Endothelial cell of umbilical vein (primary cell): ENCODE measurements at regions not wholly inside any gene's neighbourhood (a gene's known extent, or its start where the extent isn't known, plus 50 kb on each side); places are given as distances from the start of the nearest gene placed in this dataset.

Experiments used
- BruUV-seq: library from RNA; stranded (reverse); fragments of 400-500 nt; replicated peaks from 2 replicates; lab custom pipeline; 2021; lab: Mats Ljungman, UMichigan
- CTCF ChIA-PET: fragments of 300-600, 350-600 bp; sonication (Branson Sonifier 250); formaldehyde crosslinking; loops from one replicate; lab custom pipeline; 2021; ENCODE audit warnings: antibody characterized with exemption, inconsistent platforms; lab: Charles Lee
- POLR2A ChIA-PET: fragments of 300-600, 350-600 bp; sonication (Branson Sonifier 250); formaldehyde crosslinking; loops from one replicate; lab custom pipeline; 2021; ENCODE audit warnings: antibody characterized with exemption, inconsistent platforms; lab: Charles Lee
- DNase-seq: peaks from one replicate; pipeline ENCODE4 v3.0.0-alpha.2; 2011; ENCODE audit warnings: low read depth, low spot score
- FAIRE-seq: peaks from 2 replicates; lab custom pipeline; 2011; peaks lifted over from hg19 to GRCh38; lab: Jason Lieb, UNC
- H2AFZ ChIP-seq: 2 replicates; pipeline ENCODE4 v1.6.0; 2012; ENCODE audit warnings: low read depth, low read length, control low read depth, inconsistent platforms
- H3K27ac ChIP-seq: 2 replicates; pipeline ENCODE4 v1.5.1; 2011; ENCODE audit warnings: low read depth, mild to moderate bottlenecking, control low read depth, low read length, moderate library complexity; ENCODE audit not compliant: insufficient read depth
- H3K27me3 ChIP-seq, 2 experiments: 2 replicates each; pipeline versions ENCODE4 v1.6.0 to v1.6.1; 2011; ENCODE audit warnings: low read length in 2 of 2, mixed read lengths in 1 of 2; ENCODE audit not compliant: control insufficient read depth in 2 of 2, insufficient read depth in 2 of 2
- H3K36me3 ChIP-seq, 2 experiments: 2 replicates in 1 of 2; 3 replicates in 1 of 2; pipeline ENCODE4 v1.5.1; 2011; ENCODE audit warnings: low read length in 2 of 2, mild to moderate bottlenecking in 1 of 2, moderate library complexity in 1 of 2; ENCODE audit not compliant: control insufficient read depth in 2 of 2, insufficient read depth in 2 of 2; ENCODE audit errors: extremely low read depth in 1 of 2
- H3K4me1 ChIP-seq: 3 replicates; pipeline ENCODE4 v1.5.1; 2011; ENCODE audit warnings: mild to moderate bottlenecking, low read length; ENCODE audit not compliant: control insufficient read depth, insufficient read depth; ENCODE audit errors: extremely low read depth
- H3K4me2 ChIP-seq: 2 replicates; pipeline ENCODE4 v1.6.1; 2011; ENCODE audit warnings: low read length, control low read depth, mixed read lengths; ENCODE audit not compliant: insufficient read depth
- H3K4me3 ChIP-seq, 3 experiments: fragments of 200-600 bp in 1 of 3; sonication (generic), shearing (Covaris generic) in 1 of 3; replicated peaks in 1 of 3; 2 replicates each; pipeline ENCODE4 v1.5.1; 2011 to 2016; ENCODE audit warnings: control low read depth in 3 of 3, low read length in 3 of 3, mild to moderate bottlenecking in 2 of 3, inconsistent platforms in 1 of 3, low read depth in 1 of 3, moderate library complexity in 1 of 3; ENCODE audit not compliant: insufficient read depth in 1 of 3
- H3K79me2 ChIP-seq: 2 replicates; pipeline ENCODE4 v1.6.0; 2012; ENCODE audit warnings: low read length, inconsistent platforms; ENCODE audit not compliant: control insufficient read depth, insufficient read depth
- H3K9ac ChIP-seq: replicated peaks from 2 replicates; pipeline ENCODE3; 2011; ENCODE audit warnings: low read length, control low read depth; ENCODE audit not compliant: insufficient read depth; ENCODE audit errors: extremely low read depth
- H3K9me1 ChIP-seq: replicated peaks from 3 replicates; pipeline ENCODE4 v1.6.0; 2011; ENCODE audit warnings: mild to moderate bottlenecking, low read length; ENCODE audit not compliant: control insufficient read depth, insufficient read depth; ENCODE audit errors: extremely low read depth
- H3K9me3 ChIP-seq: replicated peaks from 2 replicates; pipeline ENCODE4 v1.5.1; 2012; ENCODE audit warnings: low read length, inconsistent platforms; ENCODE audit not compliant: control insufficient read depth, insufficient read depth
- H4K20me1 ChIP-seq: replicated peaks from 2 replicates; pipeline ENCODE3; 2011; ENCODE audit warnings: mild to moderate bottlenecking, low read length; ENCODE audit not compliant: control insufficient read depth, insufficient read depth; ENCODE audit errors: extremely low read depth
- EZH2 ChIP-seq: IDR thresholded peaks from 2 replicates; pipeline ENCODE4 v1.6.1; 2012; ENCODE audit warnings: borderline replicate concordance, low read depth, mild to moderate bottlenecking, moderate library complexity, low read length, inconsistent platforms; ENCODE audit not compliant: severe bottlenecking
- FOS ChIP-seq: IDR thresholded peaks from 2 replicates; pipeline ENCODE4 v1.6.1; 2011; ENCODE audit warnings: mild to moderate bottlenecking, low read length, moderate library complexity, borderline replicate concordance; ENCODE audit not compliant: insufficient read depth
- GATA2 ChIP-seq: IDR thresholded peaks from 2 replicates; pipeline ENCODE4 v1.7.0; 2011; ENCODE audit warnings: low read depth, mild to moderate bottlenecking, moderate library complexity, mixed read lengths, low read length; ENCODE audit not compliant: insufficient read length, insufficient read depth
- JUN ChIP-seq: IDR thresholded peaks from 2 replicates; pipeline ENCODE4 v1.6.1; 2011; ENCODE audit warnings: borderline replicate concordance, low read depth; ENCODE audit not compliant: insufficient read length, insufficient read depth
- MYC ChIP-seq: IDR thresholded peaks from one replicate; pipeline ENCODE4 v1.6.1; 2011; ENCODE audit warnings: mild to moderate bottlenecking, low read depth, low read length
- POLR2A ChIP-seq: IDR thresholded peaks from 2 replicates; pipeline ENCODE4 v1.6.1; 2012; ENCODE audit warnings: low read depth, mild to moderate bottlenecking, control low read depth, low read length
- POLR2AphosphoS5 ChIP-seq: IDR thresholded peaks from 2 replicates; pipeline ENCODE4 v1.6.1; 2012; ENCODE audit warnings: low read depth, mild to moderate bottlenecking, control low read depth, low read length, moderate library complexity; ENCODE audit not compliant: insufficient read depth
- dilution Hi-C: fragments of 300-500 bp; cut with MboI; formaldehyde crosslinking; loops from one replicate; pipeline ENCODE4 v1.15.0; 2019; ENCODE audit warnings: low sequenced_read_pairs; ENCODE audit not compliant: extremely low pct_ligation_motif_present
- intact Hi-C: fragments of 100-400 bp; cut with micrococcal nuclease; formaldehyde crosslinking; loops from one replicate; pipeline ENCODE4 v1.10.0; 2022
- TF ChIP-seq, protein P1 (sequence below), 2 donors: IDR thresholded peaks; 1 replicate in 1 of 2; 2 replicates in 1 of 2; pipeline ENCODE4 v1.5.1; 2011; ENCODE audit warnings: low read length in 2 of 2, mild to moderate bottlenecking in 2 of 2, moderate library complexity in 2 of 2, control low read depth in 1 of 2, inconsistent platforms in 1 of 2, low read depth in 1 of 2; ENCODE audit not compliant: insufficient read depth in 1 of 2; ENCODE audit errors: extremely low read depth in 1 of 2
- TF ChIP-seq, protein P2 (sequence below): IDR thresholded peaks from 2 replicates; pipeline ENCODE4 v1.6.1; 2011; ENCODE audit not compliant: insufficient read depth, insufficient read length

DNA sequence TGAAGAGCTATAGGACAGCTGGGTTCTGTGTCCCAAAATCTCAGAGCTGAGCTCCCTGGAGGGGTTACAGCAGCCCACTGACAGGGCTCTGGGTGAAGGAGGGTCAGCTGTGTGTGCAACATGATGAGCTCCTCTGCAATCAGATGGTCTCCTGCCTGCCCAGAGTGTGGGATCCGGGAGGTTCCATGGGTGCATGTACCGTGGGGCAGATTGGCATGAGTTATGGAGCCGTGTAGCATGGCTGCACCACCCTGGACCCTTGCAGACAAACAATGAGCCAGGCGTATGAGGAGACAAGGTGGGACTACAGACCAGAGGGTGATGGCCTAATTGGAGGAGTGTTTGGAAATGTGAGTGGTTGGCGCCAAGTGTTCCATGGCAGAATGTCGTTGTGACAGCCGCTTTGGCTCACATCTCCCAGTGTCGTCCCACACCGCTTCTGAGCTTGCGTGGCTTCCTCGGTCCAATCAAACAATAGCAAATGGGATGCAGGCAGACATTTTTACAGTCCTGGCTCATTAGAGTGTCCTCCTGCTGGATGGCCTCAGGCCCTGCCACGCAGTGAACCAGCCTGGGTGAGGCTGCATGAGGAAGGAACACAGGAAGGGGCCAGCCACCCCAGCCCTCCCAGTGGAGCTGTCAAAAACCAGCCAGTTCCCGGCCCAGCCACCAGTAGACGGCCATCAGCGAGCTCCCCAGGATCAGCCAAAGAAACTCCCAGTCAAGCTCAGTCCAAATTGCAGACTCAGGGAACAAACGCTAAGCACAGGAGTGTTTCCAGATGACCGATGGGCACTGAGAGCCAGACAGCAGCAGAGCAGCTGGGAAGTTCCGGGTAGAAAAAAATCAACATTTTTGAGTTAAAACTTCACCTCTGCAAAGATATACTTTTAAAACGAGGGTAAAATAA lies 1066.9 kb downstream of the BRD1 start:
- no peaks in the 10 kb centered on the region for H3K4me1 ChIP-seq
- dilution Hi-C loops, result no loop called here
- no peaks in the 10 kb centered on the region for H3K9me1 ChIP-seq
- no peak overlapping the region for H3K9ac ChIP-seq
- no peak overlapping the region for H2AFZ ChIP-seq
- intact Hi-C loops, result no loop called here
- H4K20me1 ChIP-seq, result no peaks in the 10 kb centered on the region
- H3K36me3 ChIP-seq, result no peaks in the 10 kb centered on the region
- no peak for TF ChIP-seq FOS
- TF ChIP-seq GATA2, result no peak
- TF ChIP-seq MYC, result no peak
- no peak for TF ChIP-seq EZH2
- no peak for TF ChIP-seq POLR2AphosphoS5
- TF ChIP-seq POLR2A, result no peak
- no peak for TF ChIP-seq JUN
- TF ChIP-seq, protein P1, sequence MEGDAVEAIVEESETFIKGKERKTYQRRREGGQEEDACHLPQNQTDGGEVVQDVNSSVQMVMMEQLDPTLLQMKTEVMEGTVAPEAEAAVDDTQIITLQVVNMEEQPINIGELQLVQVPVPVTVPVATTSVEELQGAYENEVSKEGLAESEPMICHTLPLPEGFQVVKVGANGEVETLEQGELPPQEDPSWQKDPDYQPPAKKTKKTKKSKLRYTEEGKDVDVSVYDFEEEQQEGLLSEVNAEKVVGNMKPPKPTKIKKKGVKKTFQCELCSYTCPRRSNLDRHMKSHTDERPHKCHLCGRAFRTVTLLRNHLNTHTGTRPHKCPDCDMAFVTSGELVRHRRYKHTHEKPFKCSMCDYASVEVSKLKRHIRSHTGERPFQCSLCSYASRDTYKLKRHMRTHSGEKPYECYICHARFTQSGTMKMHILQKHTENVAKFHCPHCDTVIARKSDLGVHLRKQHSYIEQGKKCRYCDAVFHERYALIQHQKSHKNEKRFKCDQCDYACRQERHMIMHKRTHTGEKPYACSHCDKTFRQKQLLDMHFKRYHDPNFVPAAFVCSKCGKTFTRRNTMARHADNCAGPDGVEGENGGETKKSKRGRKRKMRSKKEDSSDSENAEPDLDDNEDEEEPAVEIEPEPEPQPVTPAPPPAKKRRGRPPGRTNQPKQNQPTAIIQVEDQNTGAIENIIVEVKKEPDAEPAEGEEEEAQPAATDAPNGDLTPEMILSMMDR (IDR thresholded peaks at IDR 0.05; ENCODE audit: extremely low read depth in 1 of 2, insufficient read depth in 1 of 2, low read depth in 1 of 2, low read length in 2 of 2), result no peak
- TF ChIP-seq, protein P2, sequence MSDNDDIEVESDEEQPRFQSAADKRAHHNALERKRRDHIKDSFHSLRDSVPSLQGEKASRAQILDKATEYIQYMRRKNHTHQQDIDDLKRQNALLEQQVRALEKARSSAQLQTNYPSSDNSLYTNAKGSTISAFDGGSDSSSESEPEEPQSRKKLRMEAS, result no peak
- DNase-seq (no peak), FAIRE-seq (no peak)
- H3K4me2 ChIP-seq, result no peak overlapping the region
- no TSS peak for BruUV-seq
- peaks cover 7% of the 10 kb centered on the region for H3K9me3 ChIP-seq
- H3K27ac ChIP-seq, result no peak overlapping the region
- no peaks in the 10 kb centered on the region for H3K27me3 ChIP-seq
- no peaks in the 10 kb centered on the region for H3K79me2 ChIP-seq
- CTCF ChIA-PET, result no interaction called here
- POLR2A ChIA-PET, result no interaction called here
- no peak overlapping the region for H3K4me3 ChIP-seq
